GM12878 (cell line): ENCODE measurements at regions not wholly inside any gene's neighbourhood (a gene's known extent, or its start where the extent isn't known, plus 50 kb on each side); places are given as distances from the start of the nearest gene placed in this dataset.

Source experiments
- ATAC-seq: fragments of 200-7000 bp; cut with Tn5 transposase; 3 replicates; pipeline ENCODE4 v1.9.1; 2020; ENCODE audit warnings: mild to moderate bottlenecking, moderate library complexity
- BruUV-seq: library from RNA; stranded (reverse); fragments of 400-500 nt; replicated peaks from 2 replicates; lab custom pipeline; 2021; lab: Mats Ljungman, UMichigan
- CTCF ChIA-PET: fragments of 300-600 bp; sonication (Branson Sonifier 250); formaldehyde crosslinking; extraction: SDS; loops from one replicate; lab custom pipeline; 2021; ENCODE audit warnings: inconsistent platforms; lab: Yijun Ruan, JAX
- POLR2A ChIA-PET: fragments of 350-600 bp; formaldehyde crosslinking; extraction: SDS; loops from one replicate; lab custom pipeline; 2021; ENCODE audit warnings: inconsistent platforms; lab: Charles Lee
- RAD21 ChIA-PET: fragments of 300-600 bp; sonication (Branson Sonifier 250); formaldehyde crosslinking; loops from one replicate; lab custom pipeline; 2023; ENCODE audit warnings: antibody characterized with exemption; ENCODE audit not compliant: unreplicated experiment; lab: Charles Lee
- SMC1A ChIA-PET: fragments of 300-600 bp; sonication (Branson Sonifier 250); formaldehyde crosslinking; loops from one replicate; lab custom pipeline; 2023; ENCODE audit not compliant: unreplicated experiment, uncharacterized antibody; lab: Charles Lee
- DNase-seq: peaks from one replicate; pipeline ENCODE4 v3.0.0-alpha.2; 2011; ENCODE audit warnings: low read depth, low spot score
- FAIRE-seq: peaks from 3 replicates; lab custom pipeline; 2011; peaks lifted over from hg19 to GRCh38; lab: Jason Lieb, UNC
- H2AFZ ChIP-seq: 2 replicates; pipeline ENCODE4 v1.6.0; 2011; ENCODE audit warnings: low read depth, low read length, control low read depth; ENCODE audit not compliant: control insufficient read depth
- H3K27ac ChIP-seq: 2 replicates; pipeline ENCODE4 v1.5.1; 2011; ENCODE audit warnings: control low read depth; ENCODE audit not compliant: control insufficient read depth, insufficient read depth
- H3K27me3 ChIP-seq, 2 experiments: replicated peaks in 1 of 2; 2 replicates each; pipeline versions ENCODE4 v1.6.0 to v1.6.1; 2011; ENCODE audit warnings: low read length in 1 of 2; ENCODE audit not compliant: control insufficient read depth in 2 of 2, insufficient read depth in 2 of 2
- H3K36me3 ChIP-seq, 2 experiments: 2 replicates each; pipeline ENCODE4 v1.5.1; 2011; ENCODE audit warnings: low read length in 1 of 2; ENCODE audit not compliant: control insufficient read depth in 2 of 2, insufficient read depth in 2 of 2
- H3K4me1 ChIP-seq: 2 replicates; pipeline ENCODE4 v1.6.1; 2011; ENCODE audit warnings: mild to moderate bottlenecking, low read length, moderate library complexity, mixed read lengths; ENCODE audit not compliant: control insufficient read depth, insufficient read depth
- H3K4me2 ChIP-seq: 2 replicates; pipeline ENCODE4 v1.6.0; 2011; ENCODE audit warnings: control low read depth; ENCODE audit not compliant: control insufficient read depth, insufficient read depth
- H3K4me3 ChIP-seq: fragments of 200-600 bp; sonication (generic); 2 replicates; pipeline ENCODE4 v1.5.1; 2016
- H3K79me2 ChIP-seq: 2 replicates; pipeline ENCODE4 v1.6.0; 2011; ENCODE audit warnings: low read length; ENCODE audit not compliant: control insufficient read depth, insufficient read depth
- H3K9ac ChIP-seq: 2 replicates; pipeline ENCODE4 v1.8.0; 2011; ENCODE audit warnings: low read length, control low read depth, mixed read lengths; ENCODE audit not compliant: control insufficient read depth, insufficient read depth
- H3K9me3 ChIP-seq: replicated peaks from 3 replicates; pipeline ENCODE4 v1.5.1; 2011; ENCODE audit warnings: mild to moderate bottlenecking, low read length; ENCODE audit not compliant: control insufficient read depth, insufficient read depth
- H4K20me1 ChIP-seq: 2 replicates; pipeline ENCODE4 v1.6.0; 2011; ENCODE audit not compliant: control insufficient read depth, insufficient read depth
- MTA2 ChIP-seq: fragments of 450-650 bp; IDR thresholded peaks from 2 replicates; pipeline ENCODE4 v1.6.1; 2016; ENCODE audit warnings: low read depth, mild to moderate bottlenecking, moderate library complexity
- PKNOX1 ChIP-seq: fragments of 450-650 bp; IDR thresholded peaks from 2 replicates; pipeline ENCODE4 v1.6.1; 2016; ENCODE audit warnings: mild to moderate bottlenecking
- POLR2AphosphoS5 ChIP-seq: IDR thresholded peaks from 2 replicates; pipeline ENCODE4 v1.6.1; 2011; ENCODE audit warnings: mild to moderate bottlenecking, low read length, inconsistent platforms
- STAT1 ChIP-seq: fragments of 450-650 bp; conservative IDR thresholded peaks from 2 replicates; pipeline ENCODE4 v1.6.1; 2014; ENCODE audit warnings: antibody characterized with exemption, mild to moderate bottlenecking
- STAT3 ChIP-seq: IDR thresholded peaks from 2 replicates; pipeline ENCODE4 v1.6.1; 2011; ENCODE audit warnings: low read depth, low read length, improper control_type of control experiment
- TCF7 ChIP-seq: IDR thresholded peaks from 2 replicates; pipeline ENCODE4 v1.6.1; 2014; ENCODE audit warnings: antibody characterized with exemption, borderline replicate concordance
- YBX1 ChIP-seq: fragments of 450-650 bp; IDR thresholded peaks from 2 replicates; pipeline ENCODE4 v1.6.1; 2016; ENCODE audit warnings: antibody characterized with exemption
- WGBS: methylation state at CpG from one replicate; pipeline ENCODE4 v1.1.6; 2016; ENCODE audit warnings: low lambda C conversion rate; ENCODE audit not compliant: insufficient replicate concordance, insufficient coverage; ENCODE audit errors: missing lambda C conversion rate; 5-methylcytosine and 5-hydroxymethylcytosine counted together
- in situ Hi-C: fragments of 300-500 bp; cut with MboI; formaldehyde crosslinking; loops from 9 replicates; pipeline ENCODE4 v1.14.3; 2018; ENCODE audit warnings: mixed read lengths
- intact Hi-C: fragments of 100-400 bp; cut with micrococcal nuclease; formaldehyde crosslinking; loops from one replicate; pipeline ENCODE4 v1.14.2; 2022; ENCODE audit not compliant: unreplicated experiment

GRCh38 chr1:234691567-234691966, 81.6 kb upstream of the IRF2BP2 start:
- no peak overlapping the region for H2AFZ ChIP-seq
- peak; percentile 19; the same call in 2 of the 3 replicates for ATAC-seq
- H3K9me3 ChIP-seq = peaks cover 18% of the 10 kb centered on the region; the same call in 2 of the 3 replicates
- no TSS peak for BruUV-seq
- ChIA-PET POLR2A (interaction anchor here (0.6 kb wide), 1 partner anchor 251 kb away, joined by 4 read pairs; no protein-coding TSS in a partner anchor), CTCF (interaction anchor here (1.0 to 1.1 kb wide), 2 partner anchors 33 to 79 kb away, joined by 3 read pairs; no protein-coding TSS in a partner anchor), SMC1A (interaction anchor here (0.6 to 4.9 kb wide), 2 partner anchors 80 to 560 kb away, joined by 3 to 29 read pairs; partner anchors contain the start of gene IRF2BP2), RAD21 (interaction anchor here (4.7 kb wide), 1 partner anchor 79 kb away, joined by 38 read pairs; no protein-coding TSS in a partner anchor)
- H3K27me3 ChIP-seq = no peaks in the 10 kb centered on the region
- H3K36me3 ChIP-seq = no peaks in the 10 kb centered on the region
- no peak for TF ChIP-seq MTA2
- no peak overlapping the region for H3K4me3 ChIP-seq
- H3K79me2 ChIP-seq = no peaks in the 10 kb centered on the region
- no peak overlapping the region for H3K4me2 ChIP-seq
- in situ Hi-C loops (no loop called here), intact Hi-C loops (loop anchor here (2.0 kb wide), 1 partner anchor 149 kb away; no protein-coding TSS in a partner anchor)
- H4K20me1 ChIP-seq = no peaks in the 10 kb centered on the region
- H3K4me1 ChIP-seq = peaks cover 12% of the 10 kb centered on the region
- DNase-seq = no peak
- no peak for FAIRE-seq
- H3K27ac ChIP-seq = no peak overlapping the region
- H3K9ac ChIP-seq = no peak overlapping the region
- WGBS = 58% methylated on average over 3 of the region's 3 CpGs

DNA sequence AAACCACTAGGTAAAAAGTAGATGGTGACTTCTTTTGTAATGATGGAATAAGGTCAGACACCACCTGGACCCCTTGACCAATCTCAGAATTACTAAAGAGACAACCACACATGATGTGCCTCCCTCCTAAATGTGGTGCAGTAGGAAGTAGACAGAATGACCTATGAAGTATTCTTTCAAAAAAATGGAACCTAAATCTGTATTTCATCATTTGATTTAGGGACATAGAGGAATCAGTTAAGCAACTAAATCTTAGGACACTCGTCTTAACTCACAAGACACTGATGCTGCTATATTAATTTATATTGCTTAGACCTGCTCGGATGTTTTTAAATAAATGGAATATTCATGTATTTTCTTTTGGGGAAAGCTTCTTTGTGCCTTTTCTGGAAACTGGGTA, 80.9 kb upstream of the IRF2BP2 start:
- intact Hi-C loops (loop anchor here (2.0 kb wide), 1 partner anchor 150 kb away; no protein-coding TSS in a partner anchor), in situ Hi-C loops (no loop called here)
- Histone ChIP-seq H3K27ac (no peak overlapping the region), H3K79me2 (no peaks in the 10 kb centered on the region), H3K4me2 (no peak overlapping the region), H3K36me3 (no peaks in the 10 kb centered on the region)
- FAIRE-seq = no peak
- ChIA-PET CTCF (interaction anchor here (1.0 to 1.1 kb wide), 2 partner anchors 32 to 78 kb away, joined by 3 read pairs; no protein-coding TSS in a partner anchor), SMC1A (interaction anchor here (0.6 to 4.9 kb wide), 7 partner anchors 9 to 560 kb away, joined by 3 to 29 read pairs (median 3); partner anchors contain the start of gene IRF2BP2)
- DNase-seq = no peak
- 93% methylated on average over 2 of the region's 2 CpGs for WGBS
- ATAC-seq = no peak
- TF ChIP-seq STAT1 = no peak
- no peak for TF ChIP-seq PKNOX1
- TF ChIP-seq STAT3 = no peak
- no peak for TF ChIP-seq POLR2AphosphoS5
- TF ChIP-seq YBX1 = no peak
- no peak for TF ChIP-seq TCF7
- TF ChIP-seq, all 136 proteins: peak for 0
- POLR2A ChIA-PET = interaction anchor here (0.6 kb wide), 1 partner anchor 252 kb away, joined by 4 read pairs; no protein-coding TSS in a partner anchor
- Histone ChIP-seq H3K4me1 (peaks cover 6% of the 10 kb centered on the region), H4K20me1 (no peaks in the 10 kb centered on the region), H3K4me3 (no peak overlapping the region), H3K9ac (no peak overlapping the region), H3K27me3 (no peaks in the 10 kb centered on the region), H3K9me3 (peaks cover 16% of the 10 kb centered on the region; the same call in 2 of the 3 replicates), H2AFZ (no peak overlapping the region)
- RAD21 ChIA-PET = interaction anchor here (1.2 kb wide), 1 partner anchor 33 kb away, joined by 3 read pairs; no protein-coding TSS in a partner anchor
- BruUV-seq = no TSS peak
